ENCODE measurements at regions not wholly inside any gene's neighbourhood (a gene's known extent, or its start where the extent isn't known, plus 50 kb on each side); places are given as distances from the start of the nearest gene placed in this dataset.

GRCh38 chr7:81272176-81272575 is 353.3 kb upstream of the SEMA3C start:
- Histone ChIP-seq H4K5ac (ENCODE audit: insufficient read length, low read depth, low read length) (no peak overlapping the region), H3K4me3 (ENCODE audit: extremely low read depth in 1 of 4, insufficient read depth in 2 of 4, low read depth in 3 of 4, low read length in 4 of 4) (no peak overlapping the region), H3K18ac (ENCODE audit: extremely low read depth, low read length) (no peak overlapping the region), H3K9me3 (ENCODE audit: insufficient read depth in 2 of 2, low read depth in 1 of 2, low read length in 1 of 2) (peaks cover 0 to 2% of the 10 kb centered on the region in 2 experiments; a peak in 1 of 4 replicates), H2BK120ac (replicated peaks; ENCODE audit: low read depth, low read length) (no peak overlapping the region), H4K91ac (replicated peaks; ENCODE audit: insufficient read length, low read length) (no peak overlapping the region), H3K23ac (ENCODE audit: insufficient read length) (no peak overlapping the region), H3K27me3 (replicated peaks in 1 of 4; ENCODE audit: control insufficient read depth in 3 of 4, extremely low read depth in 1 of 4, insufficient read depth in 3 of 4, low read length in 3 of 4) (no peaks in the 10 kb centered on the region), H2BK12ac (ENCODE audit: low read depth, low read length) (no peak overlapping the region), H3K56ac (replicated peaks; ENCODE audit: insufficient read length, low read depth, low read length) (no peak overlapping the region), H3K36me3 (ENCODE audit: control insufficient read depth in 2 of 4, insufficient read depth in 4 of 4, low read length in 3 of 4) (no peaks in the 10 kb centered on the region), H2AK5ac (ENCODE audit: low read depth, low read length) (no peak overlapping the region), H3K27ac (ENCODE audit: low read depth, low read length) (no peak overlapping the region), H3K23me2 (ENCODE audit: low read depth, low read length) (no peaks in the 10 kb centered on the region; the same call in 1 of the 2 replicates), H2BK5ac (ENCODE audit: low read depth, low read length) (no peak overlapping the region), H3K14ac (ENCODE audit: insufficient read length) (no peak overlapping the region), H2BK20ac (ENCODE audit: low read length) (no peak overlapping the region), H3K4me1 (replicated peaks in 1 of 4; ENCODE audit: control insufficient read depth in 3 of 4, insufficient read depth in 4 of 4, low read length in 3 of 4) (peaks cover 0 to 2% (median 0%) of the 10 kb centered on the region in 4 experiments; a peak in 1 of 7 replicates), H4K20me1 (replicated peaks in 1 of 2; ENCODE audit: control insufficient read depth in 1 of 2, insufficient read depth in 2 of 2, low read length in 2 of 2) (no peaks in the 10 kb centered on the region), H2AFZ (ENCODE audit: low read length) (no peak overlapping the region), H4K8ac (ENCODE audit: extremely low read depth, insufficient read depth, low read length) (no peak overlapping the region), H3K79me2 (ENCODE audit: control insufficient read depth in 1 of 2, insufficient read depth in 2 of 2, low read length in 2 of 2) (no peaks in the 10 kb centered on the region), H2BK15ac (ENCODE audit: low read length) (no peak overlapping the region), H3K79me1 (ENCODE audit: low read depth, low read length) (no peaks in the 10 kb centered on the region), H3K4ac (replicated peaks; ENCODE audit: insufficient read length, low read depth, low read length) (no peak overlapping the region), H3K4me2 (ENCODE audit: insufficient read depth in 1 of 2, low read depth in 2 of 2, low read length in 2 of 2) (no peak overlapping the region), H3K9ac (replicated peaks in 1 of 4; ENCODE audit: extremely low read depth in 1 of 4, low read depth in 3 of 4, low read length in 3 of 4) (no peak overlapping the region)
- FAIRE-seq (no peak), DNase-seq (ENCODE audit: low read depth in 1 of 2, low spot score in 2 of 2) (no peak)
- ChIA-PET POLR2A (ENCODE audit: partially characterized antibody) (no interaction called here), CTCF (ENCODE audit: partially characterized antibody) (no interaction called here)
- 100% methylated on average over 1 of the region's 1 CpG; no CpG with 5 or more reads in 1 of the 2 experiments for WGBS, 2 experiments (ENCODE audit: extremely low coverage in 1 of 2, insufficient coverage in 1 of 2, insufficient read length in 1 of 2, insufficient replicate concordance in 2 of 2, low coverage in 1 of 2, low lambda C conversion rate in 2 of 2, missing lambda C conversion rate in 1 of 2)
- no peak for TF ChIP-seq EZH2 (IDR thresholded peaks at IDR 0.05; ENCODE audit: low read depth, low read length, severe bottlenecking)
- TF ChIP-seq USF2 (IDR thresholded peaks at IDR 0.05; ENCODE audit: low read length) = no peak
- TF ChIP-seq NRF1 (IDR thresholded peaks at IDR 0.05; ENCODE audit: low read depth, low read length) = no peak
- no peak for TF ChIP-seq ZNF274 (IDR thresholded peaks at IDR 0.05; ENCODE audit: borderline replicate concordance, extremely low read depth, low read length)
- TF ChIP-seq ATF3 (IDR thresholded peaks at IDR 0.05; ENCODE audit: insufficient read depth, low read depth, low read length) = no peak
- no peak for TF ChIP-seq HDAC2 (IDR thresholded peaks at IDR 0.05; ENCODE audit: borderline replicate concordance in 1 of 2, low read depth in 2 of 2, low read length in 2 of 2)
- TF ChIP-seq TAF1 (IDR thresholded peaks at IDR 0.05; ENCODE audit: low read depth, low read length) = no peak
- TF ChIP-seq GTF2F1 (IDR thresholded peaks at IDR 0.05; ENCODE audit: borderline replicate concordance, low read depth, low read length) = no peak
- no peak for TF ChIP-seq CTCF (IDR thresholded peaks at IDR 0.05; ENCODE audit: control extremely low read depth in 1 of 3, insufficient read depth in 1 of 3, low read depth in 1 of 3, low read length in 3 of 3)
- TF ChIP-seq POU5F1 (IDR thresholded peaks at IDR 0.05; ENCODE audit: low read depth, low read length) = no peak
